Left hindlimb (tissue), 1 donor: ENCODE measurements at regions not wholly inside any gene's neighbourhood (a gene's known extent, or its start where the extent isn't known, plus 50 kb on each side); places are given as distances from the start of the nearest gene placed in this dataset.

Source experiments
- DNase-seq: peaks from one replicate; pipeline ENCODE4 v3.0.0-alpha.2; 2018

DNA sequence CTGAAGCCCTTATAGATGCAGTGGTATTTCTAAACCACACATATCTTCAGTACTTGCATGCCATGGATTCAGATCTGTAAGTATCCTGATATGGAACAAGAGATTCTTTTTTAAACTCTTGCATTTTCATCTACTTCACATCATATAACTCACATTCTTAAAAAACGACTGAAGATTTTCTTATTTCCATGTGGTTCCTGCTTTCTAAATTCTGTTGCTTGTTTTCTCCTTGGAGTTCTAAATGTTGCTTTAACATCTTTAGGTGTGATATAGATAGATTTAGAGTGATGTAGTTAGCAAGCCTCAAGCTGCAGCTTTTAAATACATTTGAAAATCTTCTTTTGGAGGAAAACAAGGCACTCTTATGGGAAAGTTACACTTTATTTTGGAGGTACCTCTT is 455.4 kb downstream of the FOXG1 start:
- DNase-seq: no peak

DNA sequence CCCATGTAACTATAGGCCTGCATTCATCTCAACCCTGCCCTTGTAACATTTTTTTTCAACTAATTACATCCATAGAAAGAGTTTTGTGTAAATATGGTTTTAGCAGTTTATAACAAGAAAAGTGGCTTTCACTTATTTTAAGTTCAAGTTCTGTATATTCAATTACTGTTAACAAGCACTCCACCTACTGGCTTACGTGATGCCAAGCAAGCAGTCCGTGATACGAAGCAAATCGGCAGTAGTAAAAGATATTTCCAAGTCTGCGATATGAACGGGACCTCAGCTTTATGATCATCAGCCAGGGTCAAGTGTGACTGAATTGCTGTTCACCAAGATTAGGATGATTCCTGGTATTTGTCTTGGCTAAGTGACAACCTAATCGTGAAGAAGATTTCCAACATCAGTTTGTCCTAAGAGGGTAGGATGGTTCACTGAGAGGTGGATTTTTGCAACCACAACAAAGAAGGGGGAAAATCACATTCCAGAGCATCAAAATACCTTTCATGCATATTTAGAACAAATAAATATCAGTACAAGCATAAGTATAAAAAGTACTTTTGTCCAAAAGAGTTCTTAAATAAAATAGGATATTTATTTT is 456.2 kb downstream of the FOXG1 start:
- DNase-seq: no peak

DNA sequence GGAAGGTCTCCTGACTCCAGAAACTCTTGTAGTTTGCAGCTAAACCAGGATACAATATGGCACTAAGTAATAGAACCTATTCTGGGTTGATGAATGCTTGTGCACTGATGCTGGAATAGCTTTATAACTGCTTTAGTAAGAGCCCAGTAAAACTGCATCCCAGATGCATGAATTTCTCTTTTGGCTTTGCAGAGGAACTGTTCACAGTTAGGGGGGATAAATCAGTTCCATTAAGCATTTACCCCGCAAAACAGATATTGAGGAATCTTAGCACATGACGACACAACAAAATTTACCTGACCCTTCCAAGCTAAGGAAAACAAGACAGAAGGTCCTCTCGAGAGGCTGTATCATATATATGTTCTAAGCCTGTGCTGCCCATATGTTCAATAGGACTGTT is 457.4 kb downstream of the FOXG1 start:
- DNase-seq: no peak

DNA sequence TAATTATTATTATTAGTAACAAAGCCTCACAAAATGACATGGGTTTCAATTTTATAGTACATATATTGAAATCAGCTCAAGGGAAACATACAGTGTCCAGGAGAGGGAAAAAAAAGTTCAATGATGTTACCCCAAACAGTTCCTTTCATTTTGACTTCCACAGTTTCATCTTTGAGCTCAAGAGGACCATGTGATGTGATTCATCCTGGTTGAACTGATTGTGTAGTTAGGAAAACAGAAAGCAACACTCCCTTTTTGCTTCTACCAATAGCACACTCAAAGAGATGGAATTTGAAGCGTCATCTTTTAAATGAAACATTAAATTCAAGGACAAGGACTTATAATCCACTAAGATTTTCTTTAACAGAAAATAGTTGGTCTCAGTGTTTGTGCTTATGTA is 461.0 kb downstream of the FOXG1 start:
- no peak for DNase-seq

DNA sequence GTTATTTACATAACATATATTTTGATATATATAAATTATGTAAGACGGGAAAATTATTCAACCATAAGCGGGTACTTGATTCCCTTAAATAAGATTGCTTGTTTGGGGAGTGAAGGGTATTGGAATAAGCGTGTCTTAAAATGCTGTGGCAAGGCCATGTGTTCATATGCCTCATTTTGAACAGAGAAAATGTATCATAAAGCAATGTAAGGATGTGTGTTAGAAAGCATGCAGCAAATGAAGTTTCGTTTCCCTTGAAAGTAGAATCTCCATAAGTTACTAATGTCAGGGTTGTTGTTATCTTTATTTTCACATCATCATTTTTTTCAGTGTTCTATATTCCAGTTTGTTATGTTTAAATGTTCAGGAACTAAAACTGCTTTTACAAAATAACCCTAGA is 465.6 kb downstream of the FOXG1 start:
- no peak for DNase-seq

DNA sequence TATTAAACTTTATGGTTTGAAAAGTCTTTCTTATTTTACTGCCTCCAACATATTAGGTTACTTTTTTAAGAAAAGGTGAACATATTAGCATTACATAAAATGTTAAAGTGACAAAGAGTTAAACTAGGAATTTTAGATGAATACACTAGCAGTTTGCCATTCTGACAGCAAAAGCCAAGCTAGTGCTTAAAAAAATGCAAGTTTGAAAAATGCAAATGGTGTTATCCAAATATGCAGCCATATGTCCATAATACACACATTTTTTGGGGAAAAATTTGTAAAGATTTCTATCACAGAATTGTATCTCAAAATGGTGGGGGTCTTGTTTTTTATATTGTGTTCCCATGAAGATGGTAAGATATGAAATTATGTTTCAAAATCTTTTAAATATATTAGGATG is 466.1 kb downstream of the FOXG1 start:
- DNase-seq: no peak

DNA sequence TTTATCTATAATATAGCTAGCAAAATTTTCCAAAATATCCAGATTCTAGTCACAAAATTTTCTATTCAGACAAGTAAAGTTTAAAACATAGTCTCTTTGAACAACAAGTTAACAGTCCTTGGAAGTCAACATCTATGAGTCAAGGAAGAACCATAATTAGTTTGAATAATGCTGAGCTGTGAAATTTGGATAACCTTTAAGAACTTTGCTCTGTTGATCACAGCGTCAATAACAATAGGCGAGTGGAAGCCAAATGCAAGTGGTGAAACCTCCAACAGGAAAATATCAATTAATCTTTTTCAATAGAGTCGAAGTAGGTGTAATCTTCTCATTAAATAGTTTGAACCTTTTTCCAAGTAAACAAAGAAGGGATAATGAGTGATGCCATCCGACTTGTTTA is 466.6 kb downstream of the FOXG1 start:
- no peak for DNase-seq

DNA sequence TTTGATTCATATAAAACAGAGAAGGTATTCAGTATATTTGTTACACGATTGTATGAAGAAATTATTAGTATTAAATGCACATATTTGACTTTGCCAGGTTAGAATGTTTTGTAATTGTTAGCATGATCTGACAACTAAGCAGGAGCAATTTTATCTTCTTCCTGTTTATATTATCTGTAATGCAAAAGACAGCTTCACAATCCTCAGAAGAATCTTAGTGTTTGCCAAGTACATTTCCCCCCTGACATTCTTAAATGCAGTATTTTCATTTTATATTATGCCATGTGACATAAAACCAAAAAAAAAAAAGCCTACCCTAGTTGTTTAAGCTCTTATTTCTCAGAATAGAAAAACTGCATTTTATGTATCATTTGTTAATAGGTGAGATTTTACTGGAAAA is 469.4 kb downstream of the FOXG1 start:
- DNase-seq: no peak

DNA sequence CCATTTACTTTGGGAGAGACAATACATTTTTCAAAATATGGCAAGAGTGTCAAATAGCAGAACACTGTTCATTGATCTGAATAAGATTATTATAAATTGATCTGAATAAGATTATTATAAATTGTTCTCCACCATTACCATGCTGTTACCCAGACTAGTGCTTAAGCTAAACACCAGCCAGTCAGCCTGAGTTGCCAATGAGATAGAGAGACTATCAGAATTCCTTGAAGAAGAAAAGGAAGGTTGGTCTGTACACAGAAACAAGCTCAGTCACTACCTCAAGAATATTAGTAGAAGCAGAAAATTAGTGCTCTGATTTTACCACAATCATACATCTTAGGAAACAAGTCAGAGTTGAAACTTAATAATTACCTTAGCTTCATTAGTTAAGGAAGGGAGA is 469.8 kb downstream of the FOXG1 start:
- DNase-seq: no peak

DNA sequence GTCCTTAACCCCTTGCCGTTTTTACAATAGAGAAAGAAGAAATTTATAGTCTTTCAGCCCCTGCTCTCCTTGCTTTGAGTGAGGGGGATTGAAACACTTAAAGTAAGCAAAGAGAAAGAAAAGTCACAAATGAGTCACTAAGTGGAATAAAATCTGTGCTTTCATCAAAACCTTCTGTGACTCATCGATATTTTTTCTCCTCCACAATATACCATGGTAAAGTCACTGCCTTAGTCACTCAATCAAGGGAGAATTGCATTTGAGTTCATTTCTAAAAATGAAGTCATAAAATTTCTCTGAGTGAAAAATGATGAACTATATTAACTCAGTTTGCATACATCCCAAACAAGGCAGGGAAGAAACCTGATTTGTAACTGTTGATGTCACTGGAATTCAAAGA is 470.3 kb downstream of the FOXG1 start:
- no peak for DNase-seq

DNA sequence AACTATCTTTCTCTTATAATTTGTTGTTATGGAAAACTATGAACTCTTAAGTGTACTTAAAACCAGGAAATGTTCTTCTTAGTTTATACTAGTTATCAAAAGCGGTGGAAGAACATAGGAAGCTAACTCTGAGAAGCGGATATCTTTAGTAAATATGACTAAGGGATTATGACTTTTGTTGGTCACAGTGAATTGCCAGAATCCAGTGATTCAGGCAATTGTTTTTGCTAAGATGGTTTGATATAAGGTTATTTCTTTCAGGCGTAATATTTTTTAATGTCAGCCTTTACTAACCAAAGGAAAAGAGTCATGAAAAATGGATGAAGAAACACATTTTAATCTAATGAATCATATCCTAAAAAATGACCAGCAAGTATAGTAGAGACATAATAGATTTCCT is 473.5 kb downstream of the FOXG1 start:
- DNase-seq: no peak

DNA sequence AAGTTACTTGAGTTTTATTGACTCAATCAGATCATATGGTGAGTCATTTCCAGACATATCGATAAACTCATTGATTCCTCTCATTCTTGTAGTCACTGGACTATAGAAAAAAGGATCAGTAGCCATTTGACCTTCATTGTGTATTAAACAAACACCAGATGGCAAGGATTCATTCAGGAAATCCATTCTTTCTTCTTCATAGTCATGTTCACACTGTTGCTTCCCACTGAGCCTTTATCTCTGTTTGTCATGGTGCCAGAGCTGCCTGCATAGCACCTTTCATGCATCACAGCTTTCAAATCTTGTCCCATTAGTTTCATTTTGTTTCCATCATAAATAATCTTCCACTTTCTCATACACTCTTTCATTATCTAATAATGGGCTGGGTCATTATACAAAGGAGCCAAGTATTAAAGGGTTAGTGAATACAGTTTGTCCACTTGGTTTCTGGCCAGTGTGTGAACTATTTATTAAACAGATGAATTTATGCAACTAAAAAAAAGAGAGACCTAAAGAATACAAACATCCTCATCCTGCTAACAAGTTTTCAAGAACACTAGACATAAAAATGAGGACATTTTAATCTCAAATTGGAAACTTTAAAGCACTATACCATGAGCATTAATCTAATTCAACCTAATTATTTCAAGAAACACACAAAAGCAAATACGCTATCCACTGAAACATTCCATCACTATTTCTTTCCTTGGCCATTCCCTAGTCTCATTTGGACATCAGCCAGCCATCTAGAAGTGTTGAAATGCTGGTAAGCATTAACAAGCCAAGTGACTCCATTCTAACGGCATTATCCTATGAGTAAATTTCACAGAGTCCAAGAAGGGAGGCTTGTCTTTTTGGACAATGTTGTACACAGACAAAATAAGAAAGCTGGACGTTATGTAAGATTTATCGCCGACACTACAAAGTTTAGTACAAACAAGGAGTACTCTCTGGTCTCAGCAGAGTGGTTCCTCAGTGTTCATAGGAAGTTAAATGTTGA is 476.5 kb downstream of the FOXG1 start:
- no peak for DNase-seq

DNA sequence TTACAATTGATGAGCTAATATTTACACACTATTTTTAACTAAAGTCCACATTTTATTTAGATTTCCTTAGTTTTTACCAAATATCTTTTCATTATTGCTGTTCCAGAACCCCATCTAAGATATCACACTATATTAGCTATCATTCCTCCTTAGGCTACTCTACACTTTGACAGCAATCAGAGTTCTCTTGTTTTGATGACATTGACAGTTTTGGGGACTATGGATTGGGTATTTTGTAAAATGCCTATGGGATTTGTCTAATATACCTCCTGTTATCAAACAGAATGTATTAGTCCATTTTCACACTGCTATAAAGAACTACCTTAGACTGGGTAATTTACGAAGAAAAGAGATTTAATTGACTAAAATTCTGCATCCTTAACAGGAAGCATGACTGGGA is 489.1 kb downstream of the FOXG1 start:
- no peak for DNase-seq

DNA sequence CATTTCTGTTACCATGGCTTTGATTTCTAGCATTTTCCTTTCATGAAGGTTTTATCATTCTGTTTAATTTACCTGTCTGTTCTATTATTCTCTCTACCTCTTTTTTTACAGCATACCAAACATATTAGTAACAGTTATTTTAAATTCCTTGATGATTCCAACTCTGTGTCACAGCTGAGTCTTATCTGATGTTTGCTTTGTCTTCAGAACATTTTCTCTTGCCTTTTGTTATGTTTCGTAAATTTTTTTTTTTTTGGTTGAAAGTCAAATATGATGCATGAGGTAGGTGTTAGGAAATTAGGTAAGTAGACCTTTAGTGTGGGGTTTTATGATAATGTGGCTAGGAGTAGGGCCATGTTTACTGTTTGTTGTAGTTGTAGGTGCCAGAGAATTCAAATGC is 496.4 kb downstream of the FOXG1 start:
- DNase-seq: no peak

DNA sequence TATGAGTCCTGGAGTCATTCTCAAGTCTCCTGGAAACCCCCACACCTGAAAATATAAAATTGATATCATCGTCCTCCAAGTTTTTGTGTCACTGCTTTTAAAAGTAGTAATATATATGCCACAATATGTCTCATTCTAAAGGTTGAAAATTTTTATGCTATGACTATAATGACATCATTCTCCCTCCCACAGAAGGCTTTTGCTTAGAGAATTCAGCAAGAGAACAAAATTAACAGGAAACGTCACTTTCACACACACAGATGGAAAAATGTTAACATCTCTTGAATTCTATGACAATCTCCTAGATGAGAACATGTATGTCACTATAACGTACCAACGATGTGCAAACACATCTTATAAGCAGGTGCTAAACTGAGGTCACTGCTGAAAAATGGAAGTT is 498.3 kb downstream of the FOXG1 start:
- DNase-seq: no peak

DNA sequence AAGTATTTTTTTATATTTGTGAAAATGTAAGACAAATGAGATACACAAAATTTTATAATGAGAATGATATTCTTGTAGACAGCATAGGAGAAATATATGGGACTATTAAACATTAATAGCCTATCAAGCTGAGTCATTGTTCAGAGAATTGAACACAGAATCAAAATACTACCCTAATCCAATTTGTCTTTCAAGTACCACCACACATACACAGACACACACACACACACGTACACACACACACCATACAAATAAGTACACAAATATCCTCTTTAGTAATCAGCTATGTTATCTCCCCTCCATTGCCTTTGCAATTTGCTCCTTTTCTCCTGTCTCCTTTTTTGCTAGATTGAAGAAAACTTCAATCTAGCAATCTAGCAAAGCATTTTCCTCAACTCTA is 499.3 kb downstream of the FOXG1 start:
- no peak for DNase-seq

DNA sequence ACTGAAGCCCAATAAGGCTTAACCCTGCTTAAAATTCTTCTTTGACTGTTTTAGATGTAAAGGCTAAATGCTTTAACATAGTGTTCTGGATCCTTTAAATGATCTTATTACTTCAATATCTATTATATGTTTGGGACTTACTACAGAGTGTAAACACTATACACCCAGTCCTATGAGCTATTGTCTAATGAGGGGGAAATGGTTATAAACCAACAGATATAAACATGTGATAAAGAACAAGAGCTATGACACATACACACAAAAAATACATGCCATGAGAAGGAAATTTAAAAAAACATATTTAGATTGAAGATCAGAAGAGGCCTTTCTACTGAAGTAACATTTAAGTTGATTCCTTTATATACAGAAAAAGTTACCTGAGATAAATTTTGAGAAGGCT is 505.1 kb downstream of the FOXG1 start:
- DNase-seq: no peak

DNA sequence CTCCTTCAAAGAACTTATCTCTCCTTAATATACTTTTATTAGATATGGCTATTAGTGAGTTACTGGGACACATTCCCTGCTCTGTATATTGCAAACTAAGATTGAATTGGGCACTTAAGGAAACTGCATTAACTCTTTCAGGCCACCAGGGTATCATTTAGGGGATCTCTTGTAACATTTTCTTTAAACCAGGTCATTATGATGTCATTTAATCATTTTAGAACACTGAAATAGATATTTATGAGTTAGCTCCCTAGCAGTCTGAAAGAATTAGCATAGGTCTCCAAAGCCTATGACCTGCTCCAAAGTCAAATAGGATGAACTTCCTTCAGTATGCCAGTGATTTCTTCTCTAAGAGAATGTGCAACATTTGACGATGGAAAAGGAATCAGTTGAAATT is 506.9 kb downstream of the FOXG1 start:
- no peak for DNase-seq

DNA sequence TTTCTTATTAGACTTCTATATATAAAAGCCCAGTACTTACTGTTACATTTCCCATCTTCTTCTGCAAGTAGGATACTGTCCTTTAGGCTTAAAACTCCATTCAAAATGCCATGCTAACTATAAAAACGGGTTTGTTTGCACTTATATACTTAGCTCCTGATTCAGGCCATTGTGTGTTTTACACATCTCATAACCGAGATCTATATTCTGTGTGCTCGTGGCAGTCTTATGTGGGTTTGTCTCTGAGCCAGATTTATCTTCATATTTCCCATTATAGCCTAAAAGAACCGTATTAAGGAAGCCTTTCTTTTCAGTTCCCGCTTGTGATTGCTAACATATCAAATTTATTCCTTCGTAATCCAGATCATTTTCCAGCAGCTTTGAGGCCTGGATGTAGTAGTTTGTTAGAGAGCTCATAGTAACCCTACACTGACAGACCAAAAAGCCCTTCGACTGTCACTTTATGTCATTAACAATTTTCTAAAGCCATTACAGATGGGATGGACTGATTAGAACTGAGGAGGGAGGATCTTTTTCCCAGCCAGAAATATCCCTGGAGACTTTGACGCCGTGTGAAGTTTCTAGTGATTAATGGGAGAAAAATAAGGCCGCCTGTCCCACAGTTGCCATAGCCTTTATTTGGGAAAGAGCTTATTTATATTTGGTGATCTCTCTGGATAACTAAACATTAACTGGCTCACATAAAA is 508.5 kb downstream of the FOXG1 start:
- DNase-seq: no peak

DNA sequence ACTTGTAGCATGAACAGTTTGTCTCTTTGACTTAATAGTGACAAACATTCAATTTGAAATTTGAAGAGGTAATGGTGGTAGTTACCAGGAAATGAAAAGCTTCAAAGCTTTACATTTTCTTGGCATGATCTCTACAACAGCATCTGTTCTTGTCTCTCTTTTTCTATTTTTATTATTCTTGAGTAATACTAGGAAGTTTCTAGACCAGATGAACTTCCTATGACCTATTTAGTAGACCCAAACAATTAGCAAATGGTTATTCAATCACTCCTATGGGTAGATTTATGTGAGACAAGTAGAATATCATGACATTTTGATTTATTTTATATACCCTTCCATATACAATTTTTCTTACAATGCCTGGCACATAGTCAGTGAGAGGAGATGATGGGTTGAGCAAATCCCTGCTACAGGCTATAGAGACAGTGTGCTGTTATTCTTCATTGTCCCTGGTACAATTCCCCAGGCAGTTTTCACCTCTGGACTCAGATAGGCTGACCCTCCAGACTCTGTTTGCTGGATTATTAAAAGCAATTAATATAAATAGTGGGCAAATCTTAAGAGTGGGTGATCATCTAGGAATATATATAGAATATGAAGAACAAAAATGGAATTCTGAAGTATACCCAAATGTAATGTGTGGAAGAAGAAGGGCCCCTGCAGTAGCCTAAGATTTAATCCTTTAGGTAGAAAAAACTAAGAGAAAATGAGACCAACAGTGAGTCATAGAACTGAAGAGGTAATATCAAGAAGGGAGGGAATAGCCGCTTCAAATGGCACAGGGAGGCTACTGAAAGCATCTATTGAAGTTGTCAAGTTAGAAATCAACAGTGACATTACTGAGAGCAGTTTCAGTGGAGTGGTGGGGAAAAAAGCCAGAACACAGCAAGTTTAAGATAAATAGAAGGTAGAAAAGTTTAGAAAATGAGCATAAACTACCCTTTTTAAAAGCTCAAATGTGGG is 512.0 kb downstream of the FOXG1 start:
- no peak for DNase-seq

DNA sequence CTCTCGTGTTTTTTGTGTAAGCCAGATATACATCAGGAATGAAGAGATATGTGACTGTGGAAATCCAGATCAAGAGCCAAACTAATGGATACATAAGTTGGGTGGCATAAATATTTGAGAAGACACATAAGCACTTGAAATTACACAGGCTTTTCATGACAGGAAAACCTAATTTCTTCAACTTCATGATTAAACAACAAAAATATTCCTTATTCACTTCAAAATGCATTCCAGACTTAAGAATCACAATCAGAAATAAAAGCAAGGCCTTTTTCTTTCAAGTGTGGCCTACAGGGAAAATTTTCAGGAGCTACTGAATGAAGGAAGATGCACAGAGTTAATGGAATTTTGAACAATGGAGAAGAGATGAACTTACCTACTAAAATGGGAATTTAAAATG is 515.6 kb downstream of the FOXG1 start:
- DNase-seq: no peak

DNA sequence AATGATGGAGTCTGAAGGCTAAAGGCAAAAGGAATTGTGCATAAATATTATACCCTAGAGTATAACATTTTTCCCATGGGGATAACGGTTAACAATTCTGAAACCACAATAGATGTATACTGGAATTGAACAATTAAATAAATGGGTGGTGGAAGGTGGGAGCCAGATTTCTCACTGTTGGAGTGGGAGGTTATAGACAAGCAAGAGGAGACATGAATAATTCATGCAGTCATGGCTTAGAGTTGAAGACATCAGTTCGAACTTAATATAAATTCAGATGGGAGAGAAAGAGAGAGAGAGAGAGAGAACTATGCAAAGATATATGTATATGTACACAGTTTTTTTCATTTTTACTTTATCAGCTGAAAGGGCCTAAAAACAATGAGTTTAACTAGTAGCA is 523.9 kb downstream of the FOXG1 start:
- no peak for DNase-seq

DNA sequence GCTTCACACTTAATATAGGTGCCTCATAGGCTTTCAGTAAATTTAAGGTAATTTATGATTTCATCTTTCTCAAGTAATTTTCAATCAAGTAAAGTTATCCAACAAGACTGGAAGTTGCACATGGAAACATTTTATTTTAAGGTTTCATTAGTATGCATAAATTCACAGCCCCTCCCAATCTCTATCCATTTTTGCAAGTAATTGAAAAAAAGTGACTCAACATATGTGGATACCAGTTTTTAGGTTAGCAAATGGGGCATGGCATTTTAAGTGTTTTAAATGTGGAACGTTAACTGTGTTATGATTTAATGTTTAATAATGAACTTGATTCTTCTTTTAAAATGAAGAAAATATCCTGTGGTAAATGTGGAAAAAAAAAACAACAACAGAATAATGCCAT is 532.8 kb downstream of the FOXG1 start:
- no peak for DNase-seq
